NCI-H2196 treated with DMSO at 0.1 percent for 48 hours (cell line): ENCODE measurements at regions not wholly inside any gene's neighbourhood (a gene's known extent, or its start where the extent isn't known, plus 50 kb on each side); places are given as distances from the start of the nearest gene placed in this dataset.

Experiments used
- DNase-seq: peaks from one replicate; lab custom pipeline; 2025; ENCODE audit not compliant: unreplicated experiment; lab: John Stamatoyannopoulos, UW

DNA sequence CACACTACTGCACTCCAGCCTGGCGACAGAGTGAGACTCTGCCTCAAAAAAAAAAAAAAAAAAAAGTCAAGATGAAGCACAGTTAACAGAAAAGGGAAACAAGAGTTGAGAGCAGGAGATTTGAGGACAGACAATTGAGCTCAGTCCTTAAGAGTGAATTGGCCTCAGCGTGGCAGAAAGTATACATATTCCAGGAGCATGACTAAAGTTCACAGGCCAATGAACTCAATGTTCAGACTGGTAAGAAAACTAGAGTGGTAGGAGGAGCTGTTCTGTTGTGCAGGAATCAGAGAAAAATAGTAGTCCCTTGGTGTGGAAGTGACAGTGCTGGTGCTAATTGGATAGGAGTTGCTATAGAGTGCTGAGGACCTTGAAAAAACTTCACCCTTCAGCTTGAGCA is 60.0 kb downstream of the NRN1 start:
- no peak for DNase-seq

DNA sequence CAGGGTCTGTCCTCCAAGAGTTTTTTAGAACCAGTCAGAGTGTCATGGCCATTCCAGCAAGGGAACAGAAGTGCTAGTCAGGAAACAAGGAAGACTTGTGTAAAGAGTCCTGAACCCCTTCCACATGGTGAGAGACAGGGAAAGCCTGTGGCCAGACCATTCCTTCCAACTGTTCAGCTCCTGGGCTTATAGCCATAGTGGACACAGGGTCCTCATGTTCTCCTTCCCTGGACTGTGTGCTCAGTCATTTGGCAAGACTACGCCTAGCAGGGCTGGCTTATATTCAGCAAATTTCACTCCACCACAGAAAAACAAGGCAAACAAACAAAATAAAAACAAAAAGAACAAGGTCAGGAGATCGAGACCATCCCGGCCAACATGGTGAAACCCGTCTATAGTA is 60.5 kb downstream of the NRN1 start:
- no peak for DNase-seq

DNA sequence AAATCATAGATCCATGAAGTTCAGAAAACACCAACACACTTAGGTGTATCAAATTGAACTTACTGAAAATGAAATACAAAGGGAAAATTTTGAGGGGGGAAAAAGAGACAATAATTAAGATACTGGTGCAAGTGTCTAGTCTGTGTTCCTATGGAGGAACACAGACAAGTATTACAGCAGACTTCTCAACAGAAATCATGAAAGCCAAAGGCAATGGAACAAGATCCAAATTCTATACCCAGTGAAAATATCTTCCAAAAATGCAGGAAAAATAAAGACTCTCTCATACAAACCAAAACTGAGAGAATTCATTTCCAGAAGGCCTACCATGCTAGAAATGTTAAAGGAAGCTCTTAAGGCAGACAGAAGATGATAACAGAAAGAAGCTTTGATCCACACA is 63.1 kb downstream of the NRN1 start:
- no peak for DNase-seq

DNA sequence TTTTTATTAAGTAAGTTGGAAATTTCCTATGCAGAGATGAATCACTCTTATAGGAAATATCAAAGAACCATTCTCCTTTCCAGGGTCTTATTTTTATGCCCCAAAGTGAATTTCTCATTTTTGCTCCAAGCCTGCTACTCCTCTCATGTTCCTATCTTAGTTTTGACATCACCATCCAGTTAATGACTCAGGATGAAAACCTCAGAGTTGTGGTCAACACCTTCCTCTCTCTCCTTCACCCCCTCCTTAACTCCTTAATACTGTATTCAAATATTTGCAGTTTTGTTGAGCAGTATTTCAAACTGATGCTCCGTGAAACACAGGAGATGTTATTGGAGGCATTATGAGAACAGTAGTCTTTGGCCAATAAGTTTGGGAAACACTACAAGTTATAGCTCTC is 64.1 kb downstream of the NRN1 start:
- no peak for DNase-seq

DNA sequence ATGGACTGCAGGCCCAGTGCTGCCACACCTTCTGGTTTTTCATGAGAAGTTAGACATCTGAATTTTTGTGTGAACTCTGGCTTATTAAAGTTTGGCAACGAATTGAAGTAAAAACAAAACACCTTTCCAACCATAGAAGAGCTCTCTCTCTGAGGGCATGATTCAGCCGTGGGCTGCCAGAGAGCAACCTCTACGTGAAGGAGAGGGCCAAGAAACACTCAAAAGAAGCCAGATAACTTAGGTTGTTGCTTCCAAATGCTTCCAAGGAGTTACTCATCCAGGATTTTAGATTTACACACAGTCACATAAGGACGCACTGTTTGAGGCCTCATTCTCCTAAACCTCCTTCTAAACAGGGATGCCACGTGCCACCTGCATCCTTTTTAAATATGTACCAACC is 65.5 kb downstream of the NRN1 start:
- no peak for DNase-seq

DNA sequence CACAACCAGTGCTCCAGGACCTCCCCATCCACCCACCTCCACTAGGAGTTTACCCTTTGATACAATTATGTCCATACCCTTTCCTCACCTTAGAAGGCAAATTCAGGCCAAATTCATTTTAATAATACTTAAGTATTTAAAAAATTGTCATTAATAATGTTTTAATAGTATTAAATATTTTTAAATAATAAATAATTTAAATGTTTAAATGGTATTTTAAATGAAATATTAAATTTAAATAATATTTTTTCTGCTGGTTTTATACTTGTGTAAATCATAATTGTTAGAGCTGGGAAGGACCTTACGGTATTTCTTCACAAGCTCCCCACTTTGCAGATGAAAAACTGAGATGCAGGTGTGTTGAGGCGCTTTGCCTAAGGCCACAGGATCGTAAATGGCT is 67.8 kb downstream of the NRN1 start:
- DNase-seq = no peak

DNA sequence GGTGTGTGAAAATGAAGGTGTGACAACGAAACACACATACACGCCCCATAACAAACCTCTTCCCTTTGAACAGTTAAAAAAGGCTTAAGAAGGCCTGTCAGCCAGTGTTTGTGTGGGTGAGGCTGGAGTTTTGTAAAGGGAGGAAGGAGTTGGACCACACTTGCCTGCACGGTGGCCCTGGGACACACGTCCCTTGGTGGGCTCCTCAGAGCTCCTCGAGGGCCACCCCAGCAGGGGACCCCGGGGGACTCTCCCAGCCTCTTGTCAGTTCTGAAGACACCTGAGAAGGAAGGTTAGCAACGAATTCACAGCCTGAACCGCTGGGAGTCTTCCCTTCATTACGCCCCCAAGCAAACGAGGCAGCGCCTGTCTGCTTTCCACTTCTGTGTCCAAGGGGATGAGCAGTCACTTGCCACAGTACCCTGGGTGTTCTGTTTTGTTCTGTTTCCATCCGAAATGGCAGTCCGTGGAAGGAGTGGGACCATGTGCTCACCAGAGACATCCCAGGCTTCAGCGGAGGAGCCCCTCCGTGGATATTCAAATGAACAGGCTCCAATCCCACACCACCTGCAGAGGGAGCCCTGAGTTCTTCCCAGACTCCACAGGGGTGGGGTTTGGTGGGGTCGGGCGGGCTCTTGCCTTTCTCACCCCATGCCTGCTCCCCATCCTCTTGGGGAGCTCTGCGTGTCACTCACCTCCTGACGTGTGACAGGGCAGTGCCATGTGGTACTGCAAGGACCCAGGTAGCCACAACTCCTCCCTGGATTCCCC is 68.6 kb downstream of the NRN1 start:
- no peak for DNase-seq

DNA sequence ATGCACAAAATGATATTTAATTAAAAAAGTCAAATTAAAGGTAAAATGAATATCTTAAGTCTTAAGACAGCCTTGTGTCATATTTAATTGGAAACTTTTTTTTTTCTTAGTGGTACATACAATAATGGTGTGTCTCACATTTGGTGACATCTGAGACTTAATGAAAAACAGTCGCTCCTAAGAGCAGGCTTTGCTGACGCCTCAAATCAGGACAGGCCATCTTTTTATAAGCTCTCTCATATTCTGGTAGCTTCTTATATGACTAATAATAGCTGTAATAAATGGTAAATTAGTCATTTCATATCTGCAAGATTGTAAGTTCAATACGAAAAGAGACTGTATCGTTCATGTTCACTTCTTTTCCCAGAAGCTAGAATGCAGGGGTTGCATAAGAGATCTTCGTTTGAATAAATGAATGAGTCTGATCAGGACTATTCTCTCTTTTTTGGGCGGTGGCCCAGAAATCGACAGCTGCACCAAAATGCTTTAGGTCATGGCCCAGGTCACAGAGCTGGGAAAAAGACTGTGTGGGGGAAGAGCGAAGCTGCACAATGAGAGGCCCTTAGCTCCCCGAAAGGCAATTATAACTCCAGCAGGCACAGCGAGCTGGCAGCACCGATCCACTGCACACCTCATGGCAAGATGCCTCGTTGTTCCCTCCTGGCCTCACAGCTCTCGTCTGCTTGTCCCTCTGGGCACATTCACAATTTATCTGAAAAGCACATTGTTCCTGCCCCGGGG is 69.4 kb downstream of the NRN1 start:
- DNase-seq = no peak

DNA sequence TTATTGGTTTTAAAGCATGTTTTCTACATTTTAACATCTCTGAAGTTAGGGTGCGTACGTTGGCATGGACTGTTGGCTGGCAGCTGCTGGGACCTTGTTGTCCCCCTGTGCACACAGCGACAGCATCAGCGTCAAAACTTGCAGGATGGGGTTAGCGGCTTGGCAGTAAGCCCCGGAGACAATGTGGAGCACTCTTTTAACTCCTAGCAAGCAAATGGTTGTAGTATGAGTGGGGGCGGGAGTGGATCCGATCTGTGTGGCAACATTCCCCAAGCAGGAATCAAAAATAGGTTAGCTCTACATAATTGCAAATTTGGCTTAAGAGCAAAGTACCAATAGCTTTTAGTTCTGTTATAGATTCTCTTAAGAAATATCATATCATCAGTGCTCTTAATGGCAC is 70.1 kb downstream of the NRN1 start:
- DNase-seq = no peak

DNA sequence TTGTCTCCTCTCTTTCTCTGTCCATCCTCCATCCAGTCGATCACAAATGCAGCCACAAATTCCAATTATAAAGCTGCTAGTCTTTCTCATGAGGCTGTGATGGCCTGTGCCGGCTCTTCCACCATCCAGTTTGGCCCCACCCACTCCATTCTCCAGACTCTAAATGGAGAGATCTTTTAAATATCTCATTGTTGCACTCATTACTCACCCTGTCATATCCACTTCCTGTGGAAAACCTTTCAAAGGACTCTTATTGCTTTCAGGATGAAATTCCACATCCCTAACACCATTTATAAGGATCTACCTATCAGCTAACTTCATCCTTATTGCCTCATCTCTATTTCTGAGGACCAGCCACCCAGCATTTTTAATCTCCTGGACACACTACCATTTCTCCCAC is 70.6 kb downstream of the NRN1 start:
- no peak for DNase-seq

DNA sequence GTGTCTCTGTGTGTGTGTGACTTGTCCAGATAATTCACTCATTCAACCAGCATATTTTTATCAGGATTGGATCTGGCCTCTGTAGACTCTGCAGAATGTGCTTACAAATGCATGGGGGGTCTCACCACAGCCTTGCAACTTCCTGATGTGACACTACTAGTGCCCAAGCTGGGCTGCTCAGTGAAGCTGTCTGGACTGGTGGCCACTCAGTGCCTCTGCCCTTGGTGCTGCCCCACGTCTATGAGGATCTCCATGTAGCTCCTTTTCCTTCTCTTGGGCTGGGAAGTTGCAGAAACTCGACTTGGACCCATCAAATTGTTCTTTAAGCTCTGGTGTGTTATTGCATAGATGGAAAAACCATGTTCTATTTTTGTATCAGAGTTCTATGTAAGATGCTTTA is 75.8 kb downstream of the NRN1 start:
- DNase-seq = no peak

DNA sequence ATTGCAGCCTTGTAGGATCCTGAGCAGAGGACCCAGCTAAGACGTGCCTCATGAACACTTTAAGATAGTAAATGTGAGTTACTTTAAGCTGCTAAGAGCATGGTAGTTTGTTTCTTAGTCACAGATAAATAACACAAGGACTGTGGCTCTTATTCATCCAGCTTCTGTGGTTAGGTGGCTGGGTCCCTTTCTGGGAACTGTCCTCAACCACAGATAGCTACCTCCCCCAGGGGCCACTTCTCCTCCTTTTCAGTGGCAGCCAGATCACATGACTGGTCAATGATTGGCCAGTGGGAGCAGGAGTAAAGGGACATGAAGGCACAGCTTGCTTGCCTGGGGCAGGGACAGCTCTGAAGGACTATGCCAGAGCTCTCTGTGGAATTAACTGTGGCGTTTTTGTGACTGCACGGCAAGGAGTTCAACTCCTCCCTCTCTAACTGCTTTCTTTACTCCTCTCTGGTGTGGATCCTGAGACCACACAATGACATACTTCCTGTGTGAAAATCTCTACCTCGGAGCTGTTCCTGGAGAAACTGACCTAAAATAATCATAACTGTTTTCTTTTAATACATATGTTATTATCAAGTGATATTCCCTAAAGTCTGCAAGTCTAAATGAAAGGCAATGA is 76.5 kb downstream of the NRN1 start:
- no peak for DNase-seq

DNA sequence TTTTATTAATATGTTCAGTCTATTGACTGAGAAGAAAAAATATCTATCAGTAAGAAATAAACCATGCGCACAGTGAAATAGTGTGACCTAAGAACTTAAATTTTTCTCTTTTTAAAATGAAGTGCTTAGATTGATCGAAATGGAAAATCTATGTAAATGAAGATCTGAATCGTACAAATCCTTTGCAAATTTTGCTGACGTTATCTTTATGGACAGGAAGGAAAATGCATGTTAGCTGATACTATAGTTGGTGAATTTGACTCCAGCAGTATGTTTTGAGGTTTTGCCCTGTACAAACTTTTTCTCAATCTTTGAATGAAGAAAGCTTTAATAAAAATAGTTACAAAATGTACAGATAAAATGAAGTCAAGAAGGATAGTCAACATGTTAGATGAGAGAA is 82.9 kb downstream of the NRN1 start:
- no peak for DNase-seq

DNA sequence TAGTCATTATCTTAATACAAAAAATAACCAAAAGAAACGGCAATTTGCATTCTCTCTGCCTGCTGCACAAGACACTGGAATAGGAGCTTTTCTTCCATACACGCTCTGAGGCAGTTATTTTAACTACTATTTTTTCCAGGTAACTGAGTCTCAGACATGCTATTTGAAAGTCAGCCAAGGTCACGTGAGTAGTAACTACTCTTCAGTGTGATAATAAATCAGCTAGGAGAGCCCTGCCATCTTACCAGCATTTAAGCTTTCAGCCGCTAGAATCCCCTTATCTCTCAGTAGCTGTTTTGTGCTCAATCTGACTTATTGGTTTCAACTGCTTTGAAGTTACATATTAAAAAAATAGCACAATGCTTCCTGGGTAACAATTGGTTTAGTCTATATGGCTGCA is 84.5 kb downstream of the NRN1 start:
- DNase-seq = no peak

DNA sequence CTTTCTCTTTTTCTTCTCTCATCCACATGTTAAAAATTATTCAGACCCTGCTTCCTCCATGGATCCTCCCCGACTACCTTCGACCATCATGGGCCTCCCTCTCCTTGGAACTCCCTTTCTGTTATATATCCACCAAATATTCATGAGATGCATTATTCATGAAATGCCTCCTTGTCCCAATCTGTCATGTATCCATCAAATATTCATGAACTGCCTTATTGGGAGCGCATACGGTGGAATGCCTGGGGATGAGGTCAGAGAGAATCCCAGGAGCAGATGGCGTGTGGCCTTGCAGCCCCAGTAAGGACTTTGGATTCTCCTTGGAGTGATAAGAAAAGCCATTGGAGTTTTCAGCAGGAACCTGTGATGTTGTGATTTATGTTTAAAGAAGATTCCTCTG is 97.0 kb downstream of the NRN1 start:
- DNase-seq = no peak

DNA sequence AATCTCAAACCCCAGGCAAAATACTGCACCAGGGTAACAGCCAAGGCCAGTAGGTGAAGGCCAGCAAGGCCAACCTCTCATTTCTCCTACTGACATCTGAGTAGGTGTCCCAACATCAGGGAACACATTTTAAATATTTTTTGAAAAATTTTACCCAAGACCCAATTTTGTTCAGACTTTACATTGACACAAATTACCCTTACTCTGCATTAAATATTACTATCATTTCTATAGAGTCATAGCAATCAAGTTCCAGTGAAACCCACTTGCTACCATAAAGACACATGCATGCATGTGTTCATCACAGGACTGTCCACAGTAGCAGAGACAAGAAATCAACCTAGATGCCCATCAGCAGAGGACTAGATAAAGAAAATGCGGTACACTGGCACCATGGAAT is 99.9 kb downstream of the NRN1 start:
- DNase-seq = no peak

DNA sequence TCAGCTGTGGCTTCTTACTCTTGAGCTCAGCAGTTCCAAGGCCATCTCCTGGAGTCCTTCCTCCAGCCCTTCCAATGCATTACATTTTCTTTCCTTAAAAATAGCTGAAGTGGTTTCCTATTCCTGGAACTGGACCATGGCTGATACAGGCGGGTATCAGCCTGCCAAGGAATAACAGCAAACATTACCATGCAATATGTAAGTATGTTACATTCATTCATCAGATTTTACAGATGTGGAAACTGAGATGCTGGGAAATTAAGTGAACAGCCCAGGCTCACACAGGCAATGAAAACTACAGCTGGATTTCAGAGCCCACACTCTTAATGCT is 100.4 kb downstream of the NRN1 start:
- no peak for DNase-seq

DNA sequence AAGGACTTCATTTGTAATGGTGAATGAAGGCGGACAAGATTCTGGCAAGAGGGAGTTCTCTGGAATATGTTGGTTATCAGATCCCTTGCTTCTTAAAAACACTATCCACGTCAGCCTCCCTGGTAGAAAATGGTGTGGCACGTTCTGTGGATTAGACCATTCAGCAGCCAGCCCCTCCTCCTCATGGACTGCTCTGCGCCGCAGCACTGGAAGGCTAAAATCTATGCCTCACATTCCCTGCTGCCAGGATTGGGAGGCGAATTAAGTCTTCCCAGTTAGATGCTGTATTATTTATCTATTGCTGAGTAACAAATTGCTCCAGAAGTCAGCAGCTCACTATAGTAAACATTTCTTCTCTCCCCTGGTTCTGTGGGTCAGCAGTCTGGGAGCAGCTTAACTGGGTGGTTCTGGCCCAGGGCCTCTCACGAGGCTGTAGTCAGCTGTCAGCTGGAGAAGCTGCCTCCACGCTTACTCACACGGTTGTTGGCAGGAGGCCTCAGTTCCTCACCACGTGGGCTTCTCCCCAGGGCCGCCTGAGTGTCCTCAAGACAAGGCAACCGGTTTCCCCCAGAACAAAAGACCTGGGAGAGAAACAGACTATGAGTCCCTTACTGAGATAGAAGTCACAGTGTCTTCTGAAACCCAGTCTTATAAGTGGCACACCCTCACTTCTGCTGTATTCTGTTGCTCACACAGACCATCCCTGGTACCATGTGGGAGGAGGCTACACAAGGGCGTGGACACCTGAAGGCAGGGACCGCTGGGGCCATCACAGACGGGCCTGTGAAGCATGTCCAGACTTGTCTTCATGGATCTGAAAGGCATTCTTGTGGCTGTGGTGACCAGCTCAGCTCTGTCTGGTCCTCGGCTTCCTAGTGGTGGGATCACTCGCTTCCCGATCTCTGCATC is 101.0 kb downstream of the NRN1 start:
- no peak for DNase-seq

DNA sequence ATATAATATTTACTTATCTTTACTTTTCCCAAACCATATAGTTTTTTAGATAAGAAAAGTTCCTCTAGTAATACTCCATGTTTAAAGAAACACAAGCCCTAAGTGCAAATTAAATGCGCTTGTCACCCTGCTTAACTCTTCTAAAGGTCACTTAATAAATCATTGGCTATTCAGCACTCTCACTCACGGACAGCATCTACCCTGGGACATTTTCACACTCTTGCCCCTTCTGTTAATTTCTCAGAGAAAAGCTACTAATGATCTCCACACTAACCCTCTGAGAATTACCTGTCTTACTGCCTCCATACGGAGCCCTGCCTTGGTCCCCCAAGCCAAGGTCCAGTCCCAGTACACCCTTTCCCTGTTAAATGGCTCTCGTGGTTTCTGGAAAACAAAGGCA is 102.2 kb downstream of the NRN1 start:
- DNase-seq = no peak

DNA sequence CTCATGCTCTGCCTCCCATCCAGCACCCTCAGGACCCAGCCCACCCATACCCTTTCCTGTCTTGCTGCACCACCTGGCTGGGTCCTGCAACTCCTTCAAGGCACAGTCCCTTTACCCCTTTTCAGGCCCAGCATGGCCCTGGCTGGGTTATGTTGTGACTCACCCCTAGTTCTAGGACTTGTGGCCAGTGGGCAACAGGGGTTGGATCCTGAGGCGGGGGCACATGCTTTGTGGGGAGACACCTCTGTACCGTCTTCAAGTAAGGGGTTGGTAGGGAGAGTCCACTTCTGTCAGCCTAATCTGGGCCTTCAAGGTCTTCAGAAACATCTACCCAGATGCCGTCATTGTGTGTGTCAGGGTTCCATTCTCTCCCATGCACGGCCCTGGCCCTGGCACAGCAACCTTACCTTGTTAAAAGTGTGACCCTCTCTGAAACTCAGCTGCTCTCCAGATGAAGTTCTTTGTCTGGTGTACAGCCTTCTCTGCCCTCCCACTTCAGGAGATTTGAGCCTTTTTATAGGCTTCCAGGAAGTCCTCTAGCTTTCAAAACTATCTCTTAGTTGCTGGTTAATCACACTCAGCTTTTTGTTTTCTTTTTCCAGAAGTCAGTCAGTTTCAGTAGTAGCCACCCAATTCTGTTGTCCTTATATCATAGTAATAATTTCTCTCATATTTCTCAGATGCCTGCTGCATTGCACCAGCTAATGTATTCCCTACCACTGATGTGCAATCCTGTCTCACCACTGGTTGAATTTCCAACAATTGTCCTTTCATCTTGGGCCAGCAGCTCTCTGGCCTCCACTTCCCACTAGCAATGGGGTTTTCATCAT is 107.3 kb downstream of the NRN1 start:
- no peak for DNase-seq

DNA sequence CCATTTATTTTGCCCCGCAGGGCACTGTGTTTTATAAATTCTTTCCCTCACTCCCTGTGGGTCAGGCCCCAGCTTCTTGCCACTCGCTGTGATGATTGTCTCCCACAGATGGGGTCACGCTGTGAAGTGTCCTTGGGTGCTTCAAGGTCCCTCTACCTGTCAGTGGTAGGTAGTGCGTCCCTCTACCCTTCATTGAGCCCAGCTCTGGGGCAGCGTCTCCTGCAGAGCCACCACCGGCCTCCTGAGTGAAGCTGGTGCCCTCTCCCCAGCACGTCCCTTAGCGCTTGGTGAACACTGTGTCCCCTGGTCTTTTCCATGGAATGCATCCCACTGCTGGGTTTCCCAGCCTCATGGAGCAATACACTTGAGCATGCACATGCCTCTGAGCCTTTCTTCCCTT is 108.2 kb downstream of the NRN1 start:
- no peak for DNase-seq
